Vagina (tissue), 2 donors: ENCODE measurements at regions not wholly inside any gene's neighbourhood (a gene's known extent, or its start where the extent isn't known, plus 50 kb on each side); places are given as distances from the start of the nearest gene placed in this dataset.

Source experiments
- DNase-seq, 2 donors: peaks; one replicate each; pipeline ENCODE4 v3.0.0-alpha.2; 2017; ENCODE audit errors: extremely low spot score in 2 of 2
- H3K27ac ChIP-seq: fragments of 200-600 bp; sonication (generic); one replicate; pipeline ENCODE4 v1.5.1; 2019
- H3K27me3 ChIP-seq: fragments of 200-600 bp; sonication (generic); one replicate; pipeline ENCODE4 v1.5.1; 2019
- H3K36me3 ChIP-seq, 2 donors: fragments of 200-600 bp; sonication (generic); one replicate each; pipeline ENCODE4 v1.5.1; 2017 to 2019
- H3K4me1 ChIP-seq: fragments of 200-600 bp; sonication (generic); one replicate; pipeline ENCODE4 v1.5.1; 2019
- H3K4me3 ChIP-seq, 2 donors: fragments of 200-600 bp; sonication (generic); 1 replicate in 1 of 2; 2 replicates in 1 of 2; pipeline ENCODE4 v1.5.1; 2016 to 2019
- H3K9me3 ChIP-seq: fragments of 200-600 bp; sonication (generic); one replicate; pipeline ENCODE4 v1.5.1; 2019
- POLR2A ChIP-seq, 2 donors: fragments of 450-650 bp; IDR thresholded peaks; one replicate each; pipeline ENCODE4 v1.6.1; 2017; ENCODE audit warnings: antibody characterized with exemption in 2 of 2, mild to moderate bottlenecking in 2 of 2, moderate library complexity in 2 of 2
- POLR2AphosphoS5 ChIP-seq, 2 donors: sonication (generic); formaldehyde crosslinking; IDR thresholded peaks; one replicate each; pipeline ENCODE4 v1.9.0; 2017; ENCODE audit warnings: antibody characterized with exemption in 2 of 2, mild to moderate bottlenecking in 2 of 2, low read depth in 1 of 2; ENCODE audit not compliant: insufficient read depth in 1 of 2
- intact Hi-C: fragments of 100-400 bp; cut with DNase I; formaldehyde crosslinking; loops from one replicate; pipeline ENCODE4 v1.15.1; 2023
- TF ChIP-seq, protein P1 (sequence below), 3 experiments: fragments of 450-650 bp in 2 of 3; fragments of 200-600 bp in 1 of 3; sonication (generic) in 1 of 3; IDR thresholded peaks; one replicate each; pipeline ENCODE4 v1.5.1; 2017 to 2019; ENCODE audit warnings: antibody characterized with exemption in 3 of 3, mild to moderate bottlenecking in 2 of 3, moderate library complexity in 2 of 3

GRCh38 chr2:66724241-66724640, 289.3 kb downstream of the MEIS1 start:
- Histone ChIP-seq H3K9me3 (no peaks in the 10 kb centered on the region), H3K27ac (no peak overlapping the region), H3K4me1 (no peaks in the 10 kb centered on the region), H3K4me3 (no peak overlapping the region), H3K27me3 (no peaks in the 10 kb centered on the region), H3K36me3 (no peaks in the 10 kb centered on the region)
- no peak for DNase-seq
- TF ChIP-seq POLR2A (IDR thresholded peaks at IDR 0.05) (no peak), POLR2AphosphoS5 (IDR thresholded peaks at IDR 0.05; ENCODE audit: insufficient read depth in 1 of 2, low read depth in 1 of 2) (no peak)
- TF ChIP-seq, protein P1, sequence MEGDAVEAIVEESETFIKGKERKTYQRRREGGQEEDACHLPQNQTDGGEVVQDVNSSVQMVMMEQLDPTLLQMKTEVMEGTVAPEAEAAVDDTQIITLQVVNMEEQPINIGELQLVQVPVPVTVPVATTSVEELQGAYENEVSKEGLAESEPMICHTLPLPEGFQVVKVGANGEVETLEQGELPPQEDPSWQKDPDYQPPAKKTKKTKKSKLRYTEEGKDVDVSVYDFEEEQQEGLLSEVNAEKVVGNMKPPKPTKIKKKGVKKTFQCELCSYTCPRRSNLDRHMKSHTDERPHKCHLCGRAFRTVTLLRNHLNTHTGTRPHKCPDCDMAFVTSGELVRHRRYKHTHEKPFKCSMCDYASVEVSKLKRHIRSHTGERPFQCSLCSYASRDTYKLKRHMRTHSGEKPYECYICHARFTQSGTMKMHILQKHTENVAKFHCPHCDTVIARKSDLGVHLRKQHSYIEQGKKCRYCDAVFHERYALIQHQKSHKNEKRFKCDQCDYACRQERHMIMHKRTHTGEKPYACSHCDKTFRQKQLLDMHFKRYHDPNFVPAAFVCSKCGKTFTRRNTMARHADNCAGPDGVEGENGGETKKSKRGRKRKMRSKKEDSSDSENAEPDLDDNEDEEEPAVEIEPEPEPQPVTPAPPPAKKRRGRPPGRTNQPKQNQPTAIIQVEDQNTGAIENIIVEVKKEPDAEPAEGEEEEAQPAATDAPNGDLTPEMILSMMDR (IDR thresholded peaks at IDR 0.05): no peak
- intact Hi-C loops: no loop called here

DNA sequence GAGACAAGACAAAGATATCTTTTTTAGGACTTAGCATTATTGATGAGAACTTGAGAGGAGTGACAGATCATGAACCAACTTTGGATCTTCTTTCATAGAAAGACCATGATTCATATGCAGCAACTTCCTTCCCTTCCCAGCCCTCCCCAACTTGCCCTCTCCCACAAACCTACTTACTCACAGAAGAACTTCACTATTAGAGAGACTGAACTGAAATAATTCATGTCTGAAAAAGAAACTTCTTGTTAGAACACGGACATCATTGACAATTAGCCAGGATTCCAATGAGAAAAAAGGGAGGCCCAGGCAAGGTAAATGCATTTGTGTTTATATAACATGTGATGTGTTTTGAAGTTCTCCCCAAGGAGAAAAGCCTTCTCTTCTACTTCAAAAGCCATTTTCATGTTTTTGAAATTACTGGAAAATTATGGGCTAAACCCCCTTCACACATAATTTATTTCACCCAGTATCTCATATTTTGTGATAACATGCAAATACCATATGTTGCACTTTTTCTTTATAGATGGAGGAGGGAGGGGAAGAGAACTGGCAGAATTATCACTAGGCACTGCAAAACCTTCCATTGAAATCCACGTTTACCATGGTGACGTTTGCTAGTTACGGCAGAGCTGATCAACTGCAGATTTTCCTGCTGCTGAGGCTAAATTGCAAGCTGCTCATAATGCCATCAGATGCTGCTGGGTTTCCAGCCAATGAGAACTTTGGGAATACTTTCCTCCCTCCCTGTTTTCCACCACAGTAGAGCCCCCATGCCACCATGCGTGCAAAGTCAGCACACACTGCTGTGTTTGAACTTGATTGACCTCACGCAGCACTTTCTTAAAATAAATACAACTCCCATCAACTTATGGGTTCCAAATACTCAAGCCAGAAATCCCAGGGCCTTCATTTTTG, 294.7 kb downstream of the MEIS1 start:
- no peaks in the 10 kb centered on the region for H3K9me3 ChIP-seq
- DNase-seq: no peak
- no peak overlapping the region for H3K4me3 ChIP-seq
- TF ChIP-seq POLR2A (IDR thresholded peaks at IDR 0.05) (no peak), POLR2AphosphoS5 (IDR thresholded peaks at IDR 0.05; ENCODE audit: insufficient read depth in 1 of 2, low read depth in 1 of 2) (no peak)
- TF ChIP-seq, protein P1 (IDR thresholded peaks at IDR 0.05): no peak
- H3K27me3 ChIP-seq: no peaks in the 10 kb centered on the region
- H3K27ac ChIP-seq: no peak overlapping the region
- intact Hi-C loops: no loop called here
- H3K4me1 ChIP-seq: peaks cover 13% of the 10 kb centered on the region
- no peaks in the 10 kb centered on the region for H3K36me3 ChIP-seq

GRCh38 chr2:66730441-66730840, 295.5 kb downstream of the MEIS1 start:
- TF ChIP-seq, protein P1 (IDR thresholded peaks at IDR 0.05): no peak
- no peak for TF ChIP-seq POLR2AphosphoS5 (IDR thresholded peaks at IDR 0.05; ENCODE audit: insufficient read depth in 1 of 2, low read depth in 1 of 2)
- no peak for TF ChIP-seq POLR2A (IDR thresholded peaks at IDR 0.05)
- Histone ChIP-seq H3K4me1 (peaks cover 13% of the 10 kb centered on the region), H3K27me3 (no peaks in the 10 kb centered on the region), H3K36me3 (no peaks in the 10 kb centered on the region), H3K4me3 (no peak overlapping the region), H3K27ac (no peak overlapping the region), H3K9me3 (no peaks in the 10 kb centered on the region)
- no peak for DNase-seq
- intact Hi-C loops: no loop called here

DNA sequence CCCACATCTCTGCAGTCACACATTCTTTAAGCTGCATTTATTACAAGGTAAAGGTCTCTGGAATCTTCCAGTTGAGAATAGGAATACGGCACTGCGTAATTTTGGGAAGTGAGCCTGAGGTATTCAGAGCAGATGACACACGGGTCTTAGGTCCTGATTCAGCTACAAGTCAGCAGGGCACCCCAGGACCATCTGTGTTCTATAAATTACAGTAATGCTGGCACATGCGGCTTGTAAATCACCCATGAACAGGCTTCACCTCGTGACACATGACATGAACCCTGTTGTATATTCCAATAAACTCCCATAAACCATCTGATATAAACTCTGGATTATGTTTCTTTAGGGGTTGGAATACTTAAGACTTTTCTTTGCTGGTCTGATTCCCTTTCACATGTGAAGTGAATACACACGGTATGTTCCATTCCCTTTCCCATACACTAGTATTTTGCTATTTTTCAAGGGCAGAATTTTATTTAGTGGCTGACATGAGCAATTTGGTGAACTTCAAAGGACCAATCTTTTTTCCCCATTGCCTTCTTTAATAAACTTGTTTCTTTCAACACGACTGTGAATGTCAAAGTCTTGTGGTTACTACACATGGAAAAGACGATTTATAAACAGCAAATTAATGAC, 298.6 kb downstream of the MEIS1 start:
- peak overlapping the region; percentile 25 for H3K27ac ChIP-seq
- no peak for DNase-seq
- intact Hi-C loops: no loop called here
- H3K4me3 ChIP-seq: no peak overlapping the region
- peaks cover 13% of the 10 kb centered on the region for H3K4me1 ChIP-seq
- H3K36me3 ChIP-seq: no peaks in the 10 kb centered on the region
- TF ChIP-seq POLR2AphosphoS5 (IDR thresholded peaks at IDR 0.05; ENCODE audit: insufficient read depth in 1 of 2, low read depth in 1 of 2) (no peak), POLR2A (IDR thresholded peaks at IDR 0.05) (no peak)
- TF ChIP-seq, protein P1 (IDR thresholded peaks at IDR 0.05): no peak
- no peaks in the 10 kb centered on the region for H3K27me3 ChIP-seq
- H3K9me3 ChIP-seq: no peaks in the 10 kb centered on the region

DNA sequence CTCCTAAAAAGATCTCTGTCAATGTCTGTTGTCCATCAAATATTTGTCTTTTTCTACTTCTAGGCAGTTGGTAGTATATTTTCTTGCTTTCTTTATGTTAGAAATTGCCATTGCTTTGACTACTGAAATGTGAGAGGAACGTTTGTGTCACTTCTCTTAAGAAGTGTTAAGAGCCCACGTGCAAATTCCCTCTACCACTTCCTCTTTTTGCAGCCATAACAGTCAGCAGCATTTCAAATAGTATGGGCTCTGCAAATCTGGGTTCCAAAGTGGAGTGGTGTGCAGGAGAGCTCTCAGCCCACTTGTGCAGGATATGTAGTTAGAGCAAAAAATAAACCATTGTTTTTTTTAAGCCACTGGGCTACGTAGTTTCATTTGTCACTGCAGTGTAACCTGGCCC, 314.0 kb downstream of the MEIS1 start:
- H3K4me3 ChIP-seq: no peak overlapping the region
- H3K36me3 ChIP-seq: no peaks in the 10 kb centered on the region
- H3K27ac ChIP-seq: no peak overlapping the region
- H3K4me1 ChIP-seq: no peaks in the 10 kb centered on the region
- TF ChIP-seq, protein P1 (IDR thresholded peaks at IDR 0.05): no peak
- no peak for TF ChIP-seq POLR2A (IDR thresholded peaks at IDR 0.05)
- no peak for TF ChIP-seq POLR2AphosphoS5 (IDR thresholded peaks at IDR 0.05; ENCODE audit: insufficient read depth in 1 of 2, low read depth in 1 of 2)
- DNase-seq: no peak
- H3K27me3 ChIP-seq: no peaks in the 10 kb centered on the region
- intact Hi-C loops: no loop called here
- H3K9me3 ChIP-seq: no peaks in the 10 kb centered on the region
